Retinal pigment epithelial cell (primary cell): ENCODE measurements at regions not wholly inside any gene's neighbourhood (a gene's known extent, or its start where the extent isn't known, plus 50 kb on each side); places are given as distances from the start of the nearest gene placed in this dataset.

Source experiments
- DNase-seq: peaks from one replicate; pipeline ENCODE4 v3.0.0-alpha.2; 2010; ENCODE audit warnings: low read depth
- H3K4me3 ChIP-seq: 2 replicates; pipeline ENCODE4 v1.5.1; 2011; ENCODE audit warnings: mild to moderate bottlenecking, low read length, control low read depth, moderate library complexity
- TF ChIP-seq, protein P1 (sequence below): conservative IDR thresholded peaks from 2 replicates; pipeline ENCODE4 v1.5.1; 2011; ENCODE audit warnings: low read depth, low read length, control low read depth, inconsistent platforms

DNA sequence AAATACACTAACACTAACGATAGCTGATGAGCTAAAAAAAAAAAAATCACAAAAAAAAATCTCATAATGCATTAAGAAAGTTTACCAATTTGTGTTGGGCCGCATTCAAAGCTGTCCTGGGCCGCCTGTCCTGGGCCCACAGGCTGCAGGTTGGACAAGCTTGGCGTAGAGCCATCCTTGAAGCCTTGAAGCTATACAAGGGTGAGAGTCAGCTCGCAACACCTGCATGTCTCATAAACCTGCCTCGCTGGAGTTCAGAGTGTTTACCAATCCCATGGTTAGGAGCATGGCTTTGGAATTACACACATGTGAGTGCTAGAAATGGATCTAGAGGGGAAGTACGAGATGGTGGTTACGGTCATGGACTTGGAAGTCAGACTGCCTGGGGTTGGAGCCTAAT lies 453.7 kb downstream of the INSC start:
- H3K4me3 ChIP-seq = no peak overlapping the region
- no peak for DNase-seq

DNA sequence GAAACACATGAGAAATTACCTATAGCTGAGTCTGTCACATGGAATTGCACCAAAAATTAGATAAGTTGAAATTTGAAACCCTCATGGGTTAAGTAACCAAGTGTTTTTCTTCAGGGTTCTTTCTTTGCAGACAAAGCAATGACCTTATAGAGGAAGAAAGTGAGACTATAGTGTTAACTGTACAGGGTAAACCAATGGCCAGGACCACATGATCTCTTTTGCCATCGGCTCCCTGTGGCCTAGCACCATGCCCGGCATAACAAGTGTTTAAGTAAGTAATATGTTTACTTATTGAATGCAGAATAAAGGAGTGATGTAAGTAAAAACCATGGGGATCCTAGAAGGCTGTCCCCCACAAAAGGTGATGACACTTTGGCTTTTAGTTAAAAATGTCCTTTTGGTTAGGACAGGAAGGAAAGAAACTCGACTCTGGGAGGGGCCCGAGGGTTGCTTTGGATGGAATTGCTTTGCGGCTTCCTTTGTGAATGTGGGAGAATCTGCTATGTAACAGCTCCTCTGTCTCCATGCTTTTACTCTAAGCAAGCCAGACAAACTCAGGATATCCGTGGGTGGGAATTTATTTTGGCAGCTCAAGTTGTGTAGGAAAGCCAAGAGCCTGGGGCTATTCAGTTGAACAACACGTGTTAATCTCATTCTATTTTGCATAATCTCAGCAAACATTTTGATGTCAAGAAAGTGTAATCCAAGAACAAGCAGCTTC lies 454.7 kb downstream of the INSC start:
- DNase-seq = no peak
- TF ChIP-seq, protein P1, sequence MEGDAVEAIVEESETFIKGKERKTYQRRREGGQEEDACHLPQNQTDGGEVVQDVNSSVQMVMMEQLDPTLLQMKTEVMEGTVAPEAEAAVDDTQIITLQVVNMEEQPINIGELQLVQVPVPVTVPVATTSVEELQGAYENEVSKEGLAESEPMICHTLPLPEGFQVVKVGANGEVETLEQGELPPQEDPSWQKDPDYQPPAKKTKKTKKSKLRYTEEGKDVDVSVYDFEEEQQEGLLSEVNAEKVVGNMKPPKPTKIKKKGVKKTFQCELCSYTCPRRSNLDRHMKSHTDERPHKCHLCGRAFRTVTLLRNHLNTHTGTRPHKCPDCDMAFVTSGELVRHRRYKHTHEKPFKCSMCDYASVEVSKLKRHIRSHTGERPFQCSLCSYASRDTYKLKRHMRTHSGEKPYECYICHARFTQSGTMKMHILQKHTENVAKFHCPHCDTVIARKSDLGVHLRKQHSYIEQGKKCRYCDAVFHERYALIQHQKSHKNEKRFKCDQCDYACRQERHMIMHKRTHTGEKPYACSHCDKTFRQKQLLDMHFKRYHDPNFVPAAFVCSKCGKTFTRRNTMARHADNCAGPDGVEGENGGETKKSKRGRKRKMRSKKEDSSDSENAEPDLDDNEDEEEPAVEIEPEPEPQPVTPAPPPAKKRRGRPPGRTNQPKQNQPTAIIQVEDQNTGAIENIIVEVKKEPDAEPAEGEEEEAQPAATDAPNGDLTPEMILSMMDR = no peak

More for the DNA sequence above, 453.7 kb downstream of the INSC start:
- TF ChIP-seq, protein P1 = no peak

DNA sequence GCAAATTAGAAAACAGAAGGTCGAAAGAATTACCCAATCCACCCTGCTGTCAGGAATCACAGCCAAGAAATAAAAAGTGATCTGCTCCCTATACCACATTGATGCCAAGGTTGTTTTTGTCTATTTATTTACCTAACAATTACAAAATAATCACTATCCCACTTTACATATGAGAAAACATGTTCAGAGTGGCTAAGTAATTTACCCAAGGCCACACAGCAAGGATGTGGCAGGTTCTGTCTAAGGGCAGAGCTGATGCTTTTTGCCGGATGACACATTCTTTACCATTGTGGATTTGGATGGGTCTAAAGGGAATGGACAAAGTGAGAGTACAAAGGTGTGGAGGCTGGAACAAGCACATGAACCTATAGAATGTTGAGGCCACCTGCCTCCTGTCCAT lies 460.7 kb downstream of the INSC start:
- no peak for DNase-seq
- no peak overlapping the region for H3K4me3 ChIP-seq
- TF ChIP-seq, protein P1 = no peak

More for the DNA sequence above, 454.7 kb downstream of the INSC start:
- no peak overlapping the region for H3K4me3 ChIP-seq

DNA sequence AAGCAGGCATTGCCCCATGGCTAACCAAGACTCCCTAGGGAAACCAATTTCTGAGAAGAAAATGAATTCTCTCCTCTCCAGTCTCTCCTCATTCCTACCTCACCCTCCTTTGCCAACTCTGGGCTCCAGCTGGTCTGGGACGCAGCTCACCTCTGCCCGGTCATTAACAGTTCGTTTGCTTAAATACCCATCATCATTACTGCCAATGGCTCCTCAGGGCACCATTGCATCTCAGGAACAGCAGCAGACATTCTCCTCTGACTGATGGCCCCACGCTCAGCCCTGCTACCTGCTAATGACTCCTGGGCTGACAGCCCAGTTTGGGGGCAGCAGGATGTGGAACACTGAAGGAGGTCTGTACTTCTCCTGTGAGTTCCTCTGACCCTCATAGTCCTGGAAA lies 462.0 kb downstream of the INSC start:
- DNase-seq = no peak
- no peak overlapping the region for H3K4me3 ChIP-seq
- TF ChIP-seq, protein P1 = no peak

DNA sequence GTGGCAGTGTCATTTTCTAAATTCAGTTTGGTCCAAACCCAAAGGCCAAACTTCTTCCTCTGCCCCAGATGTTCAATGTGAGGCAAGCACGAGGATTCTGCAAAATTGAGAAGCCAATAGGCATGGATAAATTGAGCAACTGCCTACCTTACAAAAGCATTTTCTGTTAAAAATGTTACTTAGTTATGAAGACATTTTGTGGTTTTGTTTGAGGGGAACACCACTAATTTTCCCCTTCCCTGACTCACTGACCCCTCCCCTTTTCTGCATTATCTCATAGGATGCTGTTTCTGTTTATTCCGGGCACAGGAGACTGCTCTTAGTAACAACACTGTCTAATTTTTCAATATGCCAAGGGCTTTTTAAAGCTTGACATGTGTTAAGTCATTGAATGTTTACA lies 462.8 kb downstream of the INSC start:
- TF ChIP-seq, protein P1 = no peak
- H3K4me3 ChIP-seq = no peak overlapping the region
- no peak for DNase-seq

DNA sequence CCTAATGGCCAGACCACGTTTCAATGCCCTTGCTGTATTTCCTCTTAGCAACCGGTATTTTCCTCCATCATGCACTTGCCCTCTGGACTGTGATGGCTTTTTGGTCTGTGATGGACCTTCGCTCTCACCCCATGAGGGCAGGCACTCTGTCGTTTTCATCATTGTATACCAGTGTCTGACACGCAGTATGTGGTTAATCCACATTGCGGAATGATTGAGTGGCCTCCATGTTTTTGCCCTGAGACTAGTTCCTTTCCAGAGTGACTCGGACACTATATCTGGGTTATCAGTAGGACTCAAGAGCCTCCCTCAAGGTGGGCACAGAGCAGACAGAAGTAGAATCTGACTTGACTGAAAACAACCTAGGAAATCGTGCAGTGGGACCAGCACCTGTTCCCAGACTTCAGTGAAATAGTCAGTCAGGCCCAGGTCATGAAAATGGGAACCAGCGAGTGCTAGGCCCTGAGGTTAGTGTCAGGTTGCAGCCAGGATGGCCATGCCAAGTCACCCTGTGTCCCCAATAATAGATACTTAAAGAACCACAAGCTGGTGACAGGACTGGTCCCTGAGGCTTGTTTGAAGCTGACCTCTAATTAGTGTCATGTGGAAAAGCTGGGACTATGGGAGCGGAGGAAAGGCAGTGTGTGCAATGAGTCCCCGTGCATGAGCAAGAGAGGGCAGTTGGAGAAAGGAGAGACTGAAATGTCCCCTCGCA lies 464.7 kb downstream of the INSC start:
- no peak for DNase-seq
- H3K4me3 ChIP-seq = no peak overlapping the region
- TF ChIP-seq, protein P1 = no peak
